ENCODE measurements at regions not wholly inside any gene's neighbourhood (a gene's known extent, or its start where the extent isn't known, plus 50 kb on each side); places are given as distances from the start of the nearest gene placed in this dataset.

DNA sequence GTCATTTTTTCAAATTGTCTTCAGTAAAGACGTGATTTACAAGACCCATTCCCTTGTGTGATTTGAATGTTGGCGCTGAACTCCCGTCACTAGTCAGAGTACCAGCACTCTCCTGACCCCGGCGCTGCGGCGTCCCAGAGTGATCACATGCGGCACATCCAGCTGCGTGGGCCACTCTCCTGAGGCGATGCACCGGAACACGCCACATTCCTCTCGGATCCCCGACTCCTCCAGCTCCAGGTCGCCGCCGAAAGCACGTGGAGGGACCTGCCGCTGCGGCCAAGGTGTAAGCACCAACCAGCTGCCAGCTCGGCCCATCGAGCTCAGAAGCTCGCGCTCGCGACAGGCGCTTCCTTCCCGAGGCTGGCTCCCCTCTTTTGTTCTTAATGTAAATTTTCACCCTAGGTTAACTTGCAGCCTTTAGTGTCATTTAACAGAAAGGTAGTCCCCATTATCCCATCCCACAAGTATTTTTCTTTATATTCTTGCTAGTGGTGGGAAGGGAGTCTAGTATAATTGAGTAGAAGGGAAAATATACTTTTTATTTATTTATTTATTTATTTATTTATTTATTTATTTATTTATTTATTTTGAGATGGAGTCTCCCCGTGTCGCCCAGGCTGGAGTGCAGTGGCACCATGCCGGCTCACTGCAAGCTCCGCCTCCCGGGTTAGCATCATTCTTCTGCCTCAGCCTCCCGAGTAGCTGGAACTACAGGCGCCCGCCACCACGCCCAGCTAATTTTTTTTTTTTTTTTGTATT, 61.7 kb upstream of the VGLL3 start:
- TF ChIP-seq, protein P1, sequence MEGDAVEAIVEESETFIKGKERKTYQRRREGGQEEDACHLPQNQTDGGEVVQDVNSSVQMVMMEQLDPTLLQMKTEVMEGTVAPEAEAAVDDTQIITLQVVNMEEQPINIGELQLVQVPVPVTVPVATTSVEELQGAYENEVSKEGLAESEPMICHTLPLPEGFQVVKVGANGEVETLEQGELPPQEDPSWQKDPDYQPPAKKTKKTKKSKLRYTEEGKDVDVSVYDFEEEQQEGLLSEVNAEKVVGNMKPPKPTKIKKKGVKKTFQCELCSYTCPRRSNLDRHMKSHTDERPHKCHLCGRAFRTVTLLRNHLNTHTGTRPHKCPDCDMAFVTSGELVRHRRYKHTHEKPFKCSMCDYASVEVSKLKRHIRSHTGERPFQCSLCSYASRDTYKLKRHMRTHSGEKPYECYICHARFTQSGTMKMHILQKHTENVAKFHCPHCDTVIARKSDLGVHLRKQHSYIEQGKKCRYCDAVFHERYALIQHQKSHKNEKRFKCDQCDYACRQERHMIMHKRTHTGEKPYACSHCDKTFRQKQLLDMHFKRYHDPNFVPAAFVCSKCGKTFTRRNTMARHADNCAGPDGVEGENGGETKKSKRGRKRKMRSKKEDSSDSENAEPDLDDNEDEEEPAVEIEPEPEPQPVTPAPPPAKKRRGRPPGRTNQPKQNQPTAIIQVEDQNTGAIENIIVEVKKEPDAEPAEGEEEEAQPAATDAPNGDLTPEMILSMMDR (IDR thresholded peaks at IDR 0.05), result no peak
- TF ChIP-seq POLR2A (IDR thresholded peaks at IDR 0.05), result no peak
- no peak for TF ChIP-seq POLR2AphosphoS5 (IDR thresholded peaks at IDR 0.05)

Data from prostate gland (tissue), 2 donors.